ENCODE measurements at regions not wholly inside any gene's neighbourhood (a gene's known extent, or its start where the extent isn't known, plus 50 kb on each side); places are given as distances from the start of the nearest gene placed in this dataset.

GRCh38 chr13:89937420-89937819 is 1410.1 kb upstream of the MIR17HG start:
- no peak for DNase-seq

- DNase-seq: no peak
Measured at GRCh38 chr13:89940383-89940782, 1407.1 kb upstream of the MIR17HG start.

- no peak for DNase-seq
Measured at GRCh38 chr13:89943139-89943538, 1404.3 kb upstream of the MIR17HG start.

GRCh38 chr13:89950225-89950624 is 1397.3 kb upstream of the MIR17HG start:
- no peak for DNase-seq

- no peak for DNase-seq
Measured at GRCh38 chr13:89951341-89951740, 1396.1 kb upstream of the MIR17HG start.

GRCh38 chr13:89953581-89953980 is 1393.9 kb upstream of the MIR17HG start:
- no peak for DNase-seq

- DNase-seq: no peak
Measured at GRCh38 chr13:89955773-89956172, 1391.7 kb upstream of the MIR17HG start.

- no peak for DNase-seq
Measured at GRCh38 chr13:89959074-89959473, 1388.4 kb upstream of the MIR17HG start.

GRCh38 chr13:89965252-89965651 is 1382.2 kb upstream of the MIR17HG start:
- no peak for DNase-seq

- no peak for DNase-seq
Measured at GRCh38 chr13:89966524-89966923, 1381.0 kb upstream of the MIR17HG start.

- no peak for DNase-seq
Measured at GRCh38 chr13:89967701-89968100, 1379.8 kb upstream of the MIR17HG start.

- DNase-seq: no peak
Measured at GRCh38 chr13:89968470-89968869, 1379.0 kb upstream of the MIR17HG start.

GRCh38 chr13:89970353-89970709 is 1377.2 kb upstream of the MIR17HG start:
- DNase-seq: no peak

- DNase-seq: no peak
Measured at GRCh38 chr13:89977203-89977602, 1370.3 kb upstream of the MIR17HG start.

- no peak for DNase-seq
Measured at GRCh38 chr13:89980896-89981295, 1366.6 kb upstream of the MIR17HG start.

- DNase-seq: no peak
Measured at GRCh38 chr13:89982407-89983095, 1364.9 kb upstream of the MIR17HG start.

- DNase-seq: no peak
Measured at GRCh38 chr13:89988206-89988605, 1359.3 kb upstream of the MIR17HG start.

GRCh38 chr13:90003566-90003965 is 1343.9 kb upstream of the MIR17HG start:
- DNase-seq: no peak

- no peak for DNase-seq
Measured at GRCh38 chr13:90008707-90009149, 1338.8 kb upstream of the MIR17HG start.

GRCh38 chr13:90014038-90014437 is 1333.4 kb upstream of the MIR17HG start:
- no peak for DNase-seq

GRCh38 chr13:90015565-90016507 is 1331.7 kb upstream of the MIR17HG start:
- DNase-seq: no peak

GRCh38 chr13:90016688-90017087 is 1330.8 kb upstream of the MIR17HG start:
- DNase-seq: no peak

- no peak for DNase-seq
Measured at GRCh38 chr13:90020536-90021070, 1326.9 kb upstream of the MIR17HG start.

- no peak for DNase-seq
Measured at GRCh38 chr13:90027409-90027808, 1320.1 kb upstream of the MIR17HG start.

All from NCI-H1694 treated with DMSO at 0.1 percent for 48 hours (cell line).